ENCODE measurements at regions not wholly inside any gene's neighbourhood (a gene's known extent, or its start where the extent isn't known, plus 50 kb on each side); places are given as distances from the start of the nearest gene placed in this dataset.
"Not testable (repeated sequence)": the region's sequence is repeated elsewhere in the genome, so short reads cannot be mapped to it uniquely, and the experiment has no call there.

GRCh38 chr4:78703079-78703478, 73.1 kb upstream of the BMP2K start:
- H3K4me3 Mint-ChIP-seq, result no peak overlapping the region
- no peaks in the 10 kb centered on the region for H3K4me1 Mint-ChIP-seq (ENCODE audit: low read depth in 2 of 2)
- H3K27ac Mint-ChIP-seq, result no peak overlapping the region
- no peaks in the 10 kb centered on the region for H3K36me3 Mint-ChIP-seq
- H3K27me3 Mint-ChIP-seq, result no peaks in the 10 kb centered on the region
- ATAC-seq, result no peak
- no peak for DNase-seq (ENCODE audit: low spot score)
- H3K9me3 Mint-ChIP-seq, result no peaks in the 10 kb centered on the region

DNA sequence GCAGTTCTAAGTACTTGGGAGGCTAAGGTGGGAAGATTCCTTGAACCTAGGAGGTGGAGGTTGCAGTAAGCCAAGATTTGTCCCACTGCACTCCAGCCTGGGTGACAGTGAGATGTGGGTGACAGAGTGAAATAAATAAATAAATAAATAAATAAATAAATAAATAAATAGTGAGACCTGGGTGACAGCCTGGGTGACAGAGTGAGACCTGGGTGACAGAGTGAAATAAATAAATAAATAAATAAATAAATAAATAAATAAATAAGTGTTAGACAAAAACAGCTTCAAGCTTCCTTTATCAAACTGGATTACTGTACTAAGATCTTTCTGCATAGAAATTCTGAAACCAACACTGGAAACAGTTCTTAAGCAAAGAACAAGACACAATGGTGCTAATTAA, 71.8 kb upstream of the BMP2K start:
- DNase-seq (ENCODE audit: low spot score) (no peak), ATAC-seq (no peak)
- no peaks in the 10 kb centered on the region for H3K9me3 Mint-ChIP-seq
- H3K4me1 Mint-ChIP-seq (ENCODE audit: low read depth in 2 of 2), result no peaks in the 10 kb centered on the region
- H3K27me3 Mint-ChIP-seq, result no peaks in the 10 kb centered on the region
- no peak overlapping the region for H3K27ac Mint-ChIP-seq
- no peak overlapping the region for H3K4me3 Mint-ChIP-seq
- no peaks in the 10 kb centered on the region for H3K36me3 Mint-ChIP-seq

DNA sequence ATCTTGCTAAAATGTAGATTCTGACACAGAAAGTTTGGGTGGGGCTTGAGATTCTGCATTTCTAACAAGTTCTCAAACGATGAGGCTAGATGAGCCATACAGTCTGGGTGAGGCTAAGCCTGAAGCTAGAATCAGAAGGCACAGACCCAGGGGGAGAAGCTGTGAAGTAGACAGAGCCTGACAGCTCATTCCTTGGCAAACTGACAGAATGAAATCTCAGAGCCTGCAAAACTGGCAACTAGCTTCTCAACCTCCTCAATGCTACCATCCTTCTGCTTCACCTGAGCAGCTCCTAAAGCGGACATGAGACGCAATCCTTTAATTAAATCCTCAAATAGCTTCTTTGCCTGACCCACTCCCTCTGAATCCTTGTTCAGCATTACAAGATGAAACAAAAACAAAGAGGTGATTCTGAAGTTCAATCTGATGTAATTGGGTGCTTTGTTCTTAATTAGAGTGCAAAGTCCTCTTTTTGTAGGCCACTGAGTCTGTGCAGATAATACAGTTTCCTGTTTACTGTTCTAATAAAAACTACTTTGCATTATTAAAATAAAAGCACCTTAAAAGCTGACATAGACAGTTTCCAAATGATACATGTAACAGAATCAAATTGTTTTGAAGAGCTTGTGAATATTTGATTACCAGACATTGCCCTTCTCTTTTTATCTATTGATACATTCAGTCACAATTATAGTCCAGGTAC, 71.0 kb upstream of the BMP2K start:
- Mint-ChIP-seq H3K9me3 (no peaks in the 10 kb centered on the region), H3K4me3 (no peak overlapping the region), H3K4me1 (ENCODE audit: low read depth in 2 of 2) (no peaks in the 10 kb centered on the region), H3K27ac (no peak overlapping the region), H3K36me3 (no peaks in the 10 kb centered on the region), H3K27me3 (no peaks in the 10 kb centered on the region)
- no peak for ATAC-seq
- no peak for DNase-seq (ENCODE audit: low spot score)

- no peak overlapping the region for H3K4me3 Mint-ChIP-seq
- no peak overlapping the region for H3K27ac Mint-ChIP-seq
- H3K9me3 Mint-ChIP-seq, result no peaks in the 10 kb centered on the region
- DNase-seq (ENCODE audit: low spot score), result no peak
- no peaks in the 10 kb centered on the region for H3K4me1 Mint-ChIP-seq (ENCODE audit: low read depth in 2 of 2)
- no peak for ATAC-seq
- no peaks in the 10 kb centered on the region for H3K27me3 Mint-ChIP-seq
- H3K36me3 Mint-ChIP-seq, result no peaks in the 10 kb centered on the region
Observed at GRCh38 chr4:78706302-78706701, 69.8 kb upstream of the BMP2K start.

DNA sequence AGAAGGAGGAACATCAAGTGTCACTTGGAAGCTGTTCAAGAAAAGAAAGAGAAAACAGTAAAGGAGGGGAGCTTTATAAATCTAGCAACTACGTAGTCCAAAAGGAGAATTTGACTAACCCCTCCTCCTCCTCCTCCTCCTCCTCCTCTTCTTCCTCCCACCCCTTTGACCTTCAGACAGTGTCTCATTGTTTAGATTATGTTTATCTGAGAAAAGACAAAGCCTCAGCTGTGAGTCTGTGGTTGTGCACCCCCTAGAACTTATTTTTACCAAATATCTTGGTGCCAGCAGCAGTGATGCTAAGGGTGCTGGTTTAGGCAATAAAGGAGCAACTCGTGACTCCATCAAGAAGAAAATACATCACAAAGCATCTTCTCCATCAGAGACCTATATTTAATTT, 68.9 kb upstream of the BMP2K start:
- Mint-ChIP-seq H3K27ac (no peak overlapping the region), H3K4me3 (no peak overlapping the region), H3K36me3 (no peaks in the 10 kb centered on the region), H3K9me3 (no peaks in the 10 kb centered on the region), H3K27me3 (no peaks in the 10 kb centered on the region), H3K4me1 (ENCODE audit: low read depth in 2 of 2) (no peaks in the 10 kb centered on the region)
- DNase-seq (ENCODE audit: low spot score), result no peak
- no peak for ATAC-seq

DNA sequence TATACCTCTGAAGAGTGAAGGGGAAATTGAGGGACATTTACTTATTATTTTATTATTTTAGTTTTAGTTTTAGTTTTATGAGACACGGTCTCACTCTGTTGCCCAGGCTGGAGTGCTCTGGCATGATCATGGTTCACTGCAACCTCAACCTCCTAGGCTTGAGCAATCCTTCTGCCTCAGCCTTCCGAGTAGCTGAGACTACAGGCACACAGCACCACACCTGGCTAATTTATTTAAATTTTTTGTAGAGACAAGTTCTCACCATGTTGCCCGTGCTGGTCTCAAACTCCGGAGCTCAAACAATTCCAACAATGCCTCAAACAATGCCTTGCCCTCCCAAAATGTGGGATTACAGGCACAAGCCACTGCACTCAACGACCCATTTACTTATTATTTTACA, 68.4 kb upstream of the BMP2K start:
- no peak overlapping the region for H3K4me3 Mint-ChIP-seq
- no peak for DNase-seq (ENCODE audit: low spot score)
- no peaks in the 10 kb centered on the region for H3K27me3 Mint-ChIP-seq
- no peaks in the 10 kb centered on the region for H3K36me3 Mint-ChIP-seq
- H3K27ac Mint-ChIP-seq, result no peak overlapping the region
- H3K9me3 Mint-ChIP-seq, result no peaks in the 10 kb centered on the region
- no peaks in the 10 kb centered on the region for H3K4me1 Mint-ChIP-seq (ENCODE audit: low read depth in 2 of 2)
- ATAC-seq, result no peak

DNA sequence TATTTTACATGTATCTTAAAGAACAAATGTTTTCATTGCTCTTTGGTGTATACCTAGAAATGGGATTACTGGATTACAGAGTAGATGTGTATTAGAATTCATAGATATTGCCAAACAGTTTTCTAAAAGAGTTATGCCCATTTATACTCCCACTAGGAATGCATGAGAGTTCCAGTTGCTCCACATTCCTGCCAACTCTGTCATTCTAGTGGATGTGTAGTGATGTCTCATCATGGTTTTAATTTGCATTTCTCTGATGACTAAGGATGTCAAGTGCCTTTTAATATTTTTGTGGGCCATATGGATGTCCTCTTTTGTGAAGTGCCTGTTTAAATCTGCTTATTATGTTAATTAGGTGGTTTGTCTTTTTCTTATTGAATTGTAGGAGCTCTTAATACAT, 65.6 kb upstream of the BMP2K start:
- H3K27ac Mint-ChIP-seq, result no peak overlapping the region
- no peak overlapping the region for H3K4me3 Mint-ChIP-seq
- DNase-seq (ENCODE audit: low spot score) (no peak), ATAC-seq (no peak)
- no peaks in the 10 kb centered on the region for H3K27me3 Mint-ChIP-seq
- no peaks in the 10 kb centered on the region for H3K9me3 Mint-ChIP-seq
- H3K36me3 Mint-ChIP-seq, result no peaks in the 10 kb centered on the region
- no peaks in the 10 kb centered on the region for H3K4me1 Mint-ChIP-seq (ENCODE audit: low read depth in 2 of 2)

GRCh38 chr4:78711676-78712075, 64.5 kb upstream of the BMP2K start:
- no peaks in the 10 kb centered on the region for H3K4me1 Mint-ChIP-seq (ENCODE audit: low read depth in 2 of 2)
- no peaks in the 10 kb centered on the region for H3K9me3 Mint-ChIP-seq
- no peaks in the 10 kb centered on the region for H3K27me3 Mint-ChIP-seq
- H3K4me3 Mint-ChIP-seq, result no peak overlapping the region
- H3K27ac Mint-ChIP-seq, result no peak overlapping the region
- no peaks in the 10 kb centered on the region for H3K36me3 Mint-ChIP-seq
- ATAC-seq (no peak), DNase-seq (ENCODE audit: low spot score) (no peak)

GRCh38 chr4:78714598-78714997, 61.6 kb upstream of the BMP2K start:
- H3K4me3 Mint-ChIP-seq; DNase-seq (ENCODE audit: low spot score); H3K9me3 Mint-ChIP-seq; H3K27me3 Mint-ChIP-seq; H3K4me1 Mint-ChIP-seq (ENCODE audit: low read depth in 2 of 2); H3K27ac Mint-ChIP-seq; ATAC-seq; H3K36me3 Mint-ChIP-seq: not testable (repeated sequence)

GRCh38 chr4:78715372-78715771, 60.8 kb upstream of the BMP2K start:
- not testable (repeated sequence) for ATAC-seq; H3K4me3 Mint-ChIP-seq; H3K4me1 Mint-ChIP-seq (ENCODE audit: low read depth in 2 of 2); DNase-seq (ENCODE audit: low spot score); H3K27ac Mint-ChIP-seq; H3K36me3 Mint-ChIP-seq; H3K27me3 Mint-ChIP-seq; H3K9me3 Mint-ChIP-seq

- H3K4me1 Mint-ChIP-seq (ENCODE audit: low read depth in 2 of 2), result peaks cover 13 to 21% of the 10 kb centered on the region in 2 donors
- H3K9me3 Mint-ChIP-seq; ATAC-seq; H3K27me3 Mint-ChIP-seq; DNase-seq (ENCODE audit: low spot score); H3K4me3 Mint-ChIP-seq; H3K36me3 Mint-ChIP-seq; H3K27ac Mint-ChIP-seq: not testable (repeated sequence)
Observed at GRCh38 chr4:78717712-78718111, 58.4 kb upstream of the BMP2K start.

GRCh38 chr4:78720204-78720603, 55.9 kb upstream of the BMP2K start:
- H3K4me1 Mint-ChIP-seq (ENCODE audit: low read depth in 2 of 2), result peaks cover 13 to 21% of the 10 kb centered on the region in 2 donors
- no peak for DNase-seq (ENCODE audit: low spot score)
- H3K27ac Mint-ChIP-seq, result no peak overlapping the region
- ATAC-seq, result no peak
- no peaks in the 10 kb centered on the region for H3K9me3 Mint-ChIP-seq
- no peaks in the 10 kb centered on the region for H3K27me3 Mint-ChIP-seq
- no peaks in the 10 kb centered on the region for H3K36me3 Mint-ChIP-seq
- H3K4me3 Mint-ChIP-seq, result no peak overlapping the region

GRCh38 chr4:78720994-78721677, 55.0 kb upstream of the BMP2K start:
- no peaks in the 10 kb centered on the region for H3K9me3 Mint-ChIP-seq
- peak overlapping the region; percentile 55 to 81 for H3K27ac Mint-ChIP-seq
- no peaks in the 10 kb centered on the region for H3K36me3 Mint-ChIP-seq
- peak; percentile 60 to 69 for ATAC-seq
- peak overlapping the region; percentile 57 for H3K4me3 Mint-ChIP-seq
- no peak for DNase-seq (ENCODE audit: low spot score)
- H3K27me3 Mint-ChIP-seq, result no peaks in the 10 kb centered on the region
- H3K4me1 Mint-ChIP-seq (ENCODE audit: low read depth in 2 of 2), result peaks cover 13 to 21% of the 10 kb centered on the region in 2 donors

GRCh38 chr4:78721747-78722146, 54.4 kb upstream of the BMP2K start:
- ATAC-seq, result no peak

GRCh38 chr4:78722320-78722719, 53.8 kb upstream of the BMP2K start:
- DNase-seq (ENCODE audit: low spot score) (no peak), ATAC-seq (no peak)
- Mint-ChIP-seq H3K4me3 (no peak overlapping the region), H3K9me3 (no peaks in the 10 kb centered on the region), H3K27me3 (no peaks in the 10 kb centered on the region), H3K36me3 (no peaks in the 10 kb centered on the region), H3K27ac (no peak overlapping the region), H3K4me1 (ENCODE audit: low read depth in 2 of 2) (peaks cover 13 to 21% of the 10 kb centered on the region in 2 donors)

More at GRCh38 chr4:78721747-78722146, 54.4 kb upstream of the BMP2K start:
- no peaks in the 10 kb centered on the region for H3K27me3 Mint-ChIP-seq
- no peaks in the 10 kb centered on the region for H3K9me3 Mint-ChIP-seq
- no peak overlapping the region for H3K4me3 Mint-ChIP-seq
- H3K36me3 Mint-ChIP-seq, result no peaks in the 10 kb centered on the region
- H3K4me1 Mint-ChIP-seq (ENCODE audit: low read depth in 2 of 2), result peaks cover 13 to 21% of the 10 kb centered on the region in 2 donors
- DNase-seq (ENCODE audit: low spot score), result no peak
- peak overlapping the region in 1 of 2 donors; percentile 81 for H3K27ac Mint-ChIP-seq

Measured in natural killer cell treated with Interleukin-12 subunit alpha and Interleukin-12 subunit beta and Interleukin-15 and Interleukin-18, amount 100 ng/mL, for 72 hours (primary cell).